HepG2 (cell line): ENCODE measurements at regions not wholly inside any gene's neighbourhood (a gene's known extent, or its start where the extent isn't known, plus 50 kb on each side); places are given as distances from the start of the nearest gene placed in this dataset.

Source experiments
- ATAC-seq: fragments of 200-7000 bp; cut with Tn5 transposase; 3 replicates; pipeline ENCODE4 v1.9.1; 2020; ENCODE audit warnings: mild to moderate bottlenecking, moderate library complexity
- BruUV-seq: library from RNA; stranded (reverse); fragments of 400-500 nt; replicated peaks from 2 replicates; lab custom pipeline; 2021; lab: Mats Ljungman, UMichigan
- CTCF ChIA-PET: fragments of 300-600 bp; formaldehyde crosslinking; extraction: SDS; loops from one replicate; lab custom pipeline; 2021; ENCODE audit warnings: low total read pairs, inconsistent platforms, low intra/inter-chr PET ratio; lab: Yijun Ruan, JAX
- POLR2A ChIA-PET: fragments of 350-600 bp; sonication (Branson Sonifier 250); formaldehyde crosslinking; loops from one replicate; lab custom pipeline; 2020; ENCODE audit warnings: antibody characterized with exemption, inconsistent platforms; lab: Yijun Ruan, JAX
- DNase-seq: peaks from one replicate; pipeline ENCODE4 v3.0.0-alpha.2; 2015; ENCODE audit warnings: low spot score
- FAIRE-seq: peaks from 3 replicates; lab custom pipeline; 2011; peaks lifted over from hg19 to GRCh38; lab: Jason Lieb, UNC
- H2AFZ ChIP-seq: one replicate; pipeline ENCODE4 v1.6.1; 2011; ENCODE audit warnings: low read length, inconsistent platforms
- H3K27ac ChIP-seq: fragments of 300-600 bp; 3 replicates; pipeline ENCODE4 v1.8.0; 2011; ENCODE audit warnings: mixed run types, mild to moderate bottlenecking, mixed read lengths, low read length, inconsistent platforms; ENCODE audit not compliant: insufficient read depth; ENCODE audit errors: extremely low read length
- H3K27me3 ChIP-seq, 2 experiments: fragments of 200-600 bp in 1 of 2; 2 replicates in 1 of 2; 3 replicates in 1 of 2; pipeline versions ENCODE4 v1.6.0 to v1.8.0; 2011; ENCODE audit warnings: low read length in 2 of 2, mild to moderate bottlenecking in 2 of 2, moderate library complexity in 2 of 2, inconsistent platforms in 1 of 2; ENCODE audit not compliant: insufficient read depth in 2 of 2, control insufficient read depth in 1 of 2
- H3K36me3 ChIP-seq, 2 experiments: fragments of 200-600 bp in 1 of 2; replicated peaks in 1 of 2; 2 replicates in 1 of 2; 3 replicates in 1 of 2; pipeline versions ENCODE4 v1.5.1 to v1.8.0; 2011; ENCODE audit warnings: low read length in 2 of 2, inconsistent platforms in 1 of 2; ENCODE audit not compliant: insufficient read depth in 2 of 2, control insufficient read depth in 1 of 2
- H3K4me1 ChIP-seq: 2 replicates; pipeline ENCODE4 v1.5.1; 2012; ENCODE audit warnings: low read length, inconsistent platforms; ENCODE audit not compliant: insufficient read depth
- H3K4me2 ChIP-seq: 2 replicates; pipeline ENCODE4 v1.6.0; 2011; ENCODE audit warnings: low read depth, low read length, inconsistent platforms
- H3K4me3 ChIP-seq, 3 experiments: fragments of 200-600 bp in 1 of 3; sonication (generic), shearing (Covaris generic) in 1 of 3; replicated peaks in 1 of 3; 2 replicates each; pipeline ENCODE4 v1.5.1; 2011 to 2016; ENCODE audit warnings: low read length in 3 of 3, inconsistent platforms in 2 of 3, low read depth in 2 of 3, mild to moderate bottlenecking in 2 of 3, control low read depth in 1 of 3, mixed read lengths in 1 of 3; ENCODE audit not compliant: insufficient read depth in 1 of 3
- H3K79me2 ChIP-seq: one replicate; pipeline ENCODE4 v1.6.1; 2011; ENCODE audit warnings: low read length, inconsistent platforms; ENCODE audit not compliant: insufficient read depth
- H3K9ac ChIP-seq: 2 replicates; pipeline ENCODE4 v1.6.0; 2011; ENCODE audit warnings: mild to moderate bottlenecking, low read depth, low read length, inconsistent platforms; ENCODE audit not compliant: insufficient read depth
- H3K9me3 ChIP-seq: 2 replicates; pipeline ENCODE4 v1.5.1; 2012; ENCODE audit warnings: mild to moderate bottlenecking, low read length
- H4K20me1 ChIP-seq: 2 replicates; pipeline ENCODE4 v1.6.0; 2011; ENCODE audit warnings: inconsistent platforms, mild to moderate bottlenecking, low read length, moderate library complexity; ENCODE audit not compliant: insufficient read depth
- BCL6 ChIP-seq: IDR thresholded peaks from 2 replicates; pipeline ENCODE4 v1.6.1; 2016; ENCODE audit warnings: missing genetic modification reagents, missing compliant biosample characterization
- CEBPB ChIP-seq: IDR thresholded peaks from 2 replicates; pipeline ENCODE4 v1.6.1; 2011; ENCODE audit warnings: low read depth, low read length, improper control_type of control experiment, borderline replicate concordance
- GATA4 ChIP-seq: sonication (generic); IDR thresholded peaks from 2 replicates; pipeline ENCODE4 v1.6.1; 2016; ENCODE audit warnings: antibody characterized with exemption, low read depth, borderline replicate concordance
- GTF3A ChIP-seq: sonication (generic); formaldehyde crosslinking; conservative IDR thresholded peaks from 2 replicates; pipeline ENCODE4 v1.4.0; 2020; ENCODE audit warnings: mild to moderate bottlenecking, missing genetic modification reagents
- MED13 ChIP-seq: sonication (generic); formaldehyde crosslinking; IDR thresholded peaks from 2 replicates; pipeline ENCODE4 v1.5.0; 2020; ENCODE audit warnings: missing genetic modification reagents
- NCOA2 ChIP-seq: sonication (generic); formaldehyde crosslinking; IDR thresholded peaks from 2 replicates; pipeline ENCODE4 v1.8.0; 2022; ENCODE audit warnings: inconsistent platforms
- NPAS2 ChIP-seq: sonication (generic); formaldehyde crosslinking; IDR thresholded peaks from 2 replicates; pipeline ENCODE4 v1.8.0; 2022; ENCODE audit warnings: mild to moderate bottlenecking, missing genetic modification reagents, borderline replicate concordance
- PHF20 ChIP-seq: sonication (generic); formaldehyde crosslinking; IDR thresholded peaks from 2 replicates; pipeline ENCODE4 v1.5.0; 2020; ENCODE audit warnings: mild to moderate bottlenecking, missing genetic modification reagents
- SNAPC5 ChIP-seq: sonication (generic); formaldehyde crosslinking; IDR thresholded peaks from 2 replicates; pipeline ENCODE4 v1.8.1; 2023; ENCODE audit warnings: mild to moderate bottlenecking, missing genetic modification reagents, borderline replicate concordance
- SOX13 ChIP-seq, 3 experiments: fragments of 450-650 bp in 1 of 3; sonication (generic) in 1 of 3; formaldehyde crosslinking in 1 of 3; IDR thresholded peaks in 2 of 3; conservative IDR thresholded peaks in 1 of 3; 2 replicates each; pipeline versions ENCODE4 v1.5.0 to v1.6.1; 2016 to 2020; ENCODE audit warnings: antibody characterized with exemption in 1 of 3, mild to moderate bottlenecking in 1 of 3, missing compliant biosample characterization in 1 of 3, missing genetic modification reagents in 1 of 3, moderate library complexity in 1 of 3
- TCF7L2 ChIP-seq: IDR thresholded peaks from 2 replicates; pipeline ENCODE4 v1.6.1; 2011; ENCODE audit warnings: mild to moderate bottlenecking, low read depth, low read length, moderate library complexity
- ZFAT ChIP-seq: sonication (generic); formaldehyde crosslinking; conservative IDR thresholded peaks from 2 replicates; pipeline ENCODE4 v1.8.1; 2023; ENCODE audit warnings: missing genetic modification reagents, inconsistent platforms
- ZSCAN29 ChIP-seq: sonication (generic); formaldehyde crosslinking; conservative IDR thresholded peaks from 2 replicates; pipeline ENCODE4 v1.4.0; 2020; ENCODE audit warnings: mild to moderate bottlenecking, missing genetic modification reagents
- WGBS: methylation state at CpG from one replicate; pipeline ENCODE4 v1.1.6; 2017; ENCODE audit warnings: low lambda C conversion rate; 5-methylcytosine and 5-hydroxymethylcytosine counted together
- in situ Hi-C: cut with HindIII; loops from 2 replicates; pipeline ENCODE4 v1.10.0; 2017; ENCODE audit warnings: low pct_unique_long_range_greater_than_20kb; ENCODE audit not compliant: extremely low pct_ligation_motif_present
- intact Hi-C: fragments of 100-400 bp; cut with micrococcal nuclease; formaldehyde crosslinking; loops from one replicate; pipeline ENCODE4 v1.10.0; 2022; ENCODE audit not compliant: unreplicated experiment
- TF ChIP-seq, protein P1 (sequence below): sonication (generic); formaldehyde crosslinking; conservative IDR thresholded peaks from 2 replicates; pipeline ENCODE4 v1.4.0; 2020; ENCODE audit warnings: mild to moderate bottlenecking, missing genetic modification reagents, moderate library complexity

GRCh38 chr9:119905724-119906123, 536.5 kb upstream of the BRINP1 start:
- no peaks in the 10 kb centered on the region for H3K27me3 ChIP-seq
- no peak overlapping the region for H3K4me2 ChIP-seq
- no peaks in the 10 kb centered on the region for H3K4me1 ChIP-seq
- no peak overlapping the region for H2AFZ ChIP-seq
- in situ Hi-C loops = no loop called here
- 56% methylated on average over 1 of the region's 1 CpG for WGBS
- DNase-seq (peak; percentile 1), ATAC-seq (no peak), FAIRE-seq (no peak)
- CTCF ChIA-PET = no interaction called here
- H3K9ac ChIP-seq = no peak overlapping the region
- no peaks in the 10 kb centered on the region for H3K36me3 ChIP-seq
- POLR2A ChIA-PET = no interaction called here
- H3K27ac ChIP-seq = no peak overlapping the region
- no peak for TF ChIP-seq SOX13 (IDR thresholded peaks at IDR 0.05)
- TF ChIP-seq SOX13 (CRISPR knock-in tag; conservative IDR thresholded peaks at IDR 0.05 in 1 of 2, IDR thresholded peaks at IDR 0.05 in 1 of 2) = 0 out of 4 replicates have a peak, but pooled peaks of 1 of the 2 experiments have one; percentile 10
- no peak for TF ChIP-seq PHF20 (CRISPR knock-in tag)
- TF ChIP-seq TCF7L2 = no peak
- H3K9me3 ChIP-seq = peaks cover 15% of the 10 kb centered on the region
- BruUV-seq = no TSS peak
- intact Hi-C loops = no loop called here
- H3K4me3 ChIP-seq = no peak overlapping the region
- H4K20me1 ChIP-seq = no peaks in the 10 kb centered on the region
- no peaks in the 10 kb centered on the region for H3K79me2 ChIP-seq

DNA sequence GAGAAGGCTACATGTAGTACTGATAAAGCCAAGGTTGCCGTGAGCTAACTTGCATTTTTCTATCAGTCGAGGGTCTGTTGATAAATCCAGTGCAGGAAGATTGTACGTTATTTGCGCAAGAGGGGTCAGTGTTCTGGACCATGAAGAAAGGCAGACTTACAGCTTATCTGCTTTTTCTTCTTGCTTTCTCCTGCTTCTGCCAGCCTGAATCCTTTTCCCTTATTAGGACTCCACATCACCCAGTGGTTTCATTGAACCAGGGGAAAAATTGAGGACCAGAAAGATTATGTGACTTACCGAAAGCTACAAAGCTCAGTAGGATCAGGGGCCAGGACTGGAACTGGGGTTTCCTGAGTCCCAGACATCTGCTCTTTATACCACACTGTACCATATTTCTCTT, 534.6 kb upstream of the BRINP1 start:
- no peak overlapping the region for H3K4me3 ChIP-seq
- WGBS = 16% methylated on average over 5 of the region's 5 CpGs
- H3K27me3 ChIP-seq = no peaks in the 10 kb centered on the region
- no peak overlapping the region for H3K27ac ChIP-seq
- H3K4me2 ChIP-seq = no peak overlapping the region
- TF ChIP-seq ZFAT (CRISPR knock-in tag) (no peak), GATA4 (no peak), NCOA2 (CRISPR knock-in tag) (no peak), ZSCAN29 (CRISPR knock-in tag) (no peak), GTF3A (CRISPR knock-in tag) (no peak), BCL6 (CRISPR knock-in tag) (no peak), CEBPB (no peak), NPAS2 (CRISPR knock-in tag) (no peak), MED13 (CRISPR knock-in tag) (no peak), SNAPC5 (CRISPR knock-in tag) (no peak)
- TF ChIP-seq, protein P1, sequence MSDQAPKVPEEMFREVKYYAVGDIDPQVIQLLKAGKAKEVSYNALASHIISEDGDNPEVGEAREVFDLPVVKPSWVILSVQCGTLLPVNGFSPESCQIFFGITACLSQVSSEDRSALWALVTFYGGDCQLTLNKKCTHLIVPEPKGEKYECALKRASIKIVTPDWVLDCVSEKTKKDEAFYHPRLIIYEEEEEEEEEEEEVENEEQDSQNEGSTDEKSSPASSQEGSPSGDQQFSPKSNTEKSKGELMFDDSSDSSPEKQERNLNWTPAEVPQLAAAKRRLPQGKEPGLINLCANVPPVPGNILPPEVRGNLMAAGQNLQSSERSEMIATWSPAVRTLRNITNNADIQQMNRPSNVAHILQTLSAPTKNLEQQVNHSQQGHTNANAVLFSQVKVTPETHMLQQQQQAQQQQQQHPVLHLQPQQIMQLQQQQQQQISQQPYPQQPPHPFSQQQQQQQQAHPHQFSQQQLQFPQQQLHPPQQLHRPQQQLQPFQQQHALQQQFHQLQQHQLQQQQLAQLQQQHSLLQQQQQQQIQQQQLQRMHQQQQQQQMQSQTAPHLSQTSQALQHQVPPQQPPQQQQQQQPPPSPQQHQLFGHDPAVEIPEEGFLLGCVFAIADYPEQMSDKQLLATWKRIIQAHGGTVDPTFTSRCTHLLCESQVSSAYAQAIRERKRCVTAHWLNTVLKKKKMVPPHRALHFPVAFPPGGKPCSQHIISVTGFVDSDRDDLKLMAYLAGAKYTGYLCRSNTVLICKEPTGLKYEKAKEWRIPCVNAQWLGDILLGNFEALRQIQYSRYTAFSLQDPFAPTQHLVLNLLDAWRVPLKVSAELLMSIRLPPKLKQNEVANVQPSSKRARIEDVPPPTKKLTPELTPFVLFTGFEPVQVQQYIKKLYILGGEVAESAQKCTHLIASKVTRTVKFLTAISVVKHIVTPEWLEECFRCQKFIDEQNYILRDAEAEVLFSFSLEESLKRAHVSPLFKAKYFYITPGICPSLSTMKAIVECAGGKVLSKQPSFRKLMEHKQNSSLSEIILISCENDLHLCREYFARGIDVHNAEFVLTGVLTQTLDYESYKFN (CRISPR knock-in tag) = no peak
- no peak overlapping the region for H2AFZ ChIP-seq
- DNase-seq (no peak), FAIRE-seq (no peak), ATAC-seq (no peak)
- no peaks in the 10 kb centered on the region for H3K4me1 ChIP-seq
- no peaks in the 10 kb centered on the region for H3K79me2 ChIP-seq
- no peak overlapping the region for H3K9ac ChIP-seq
- no peaks in the 10 kb centered on the region for H4K20me1 ChIP-seq
- intact Hi-C loops (no loop called here), in situ Hi-C loops (no loop called here)
- no TSS peak for BruUV-seq
- ChIA-PET CTCF (no interaction called here), POLR2A (no interaction called here)
- H3K9me3 ChIP-seq = peaks cover 15% of the 10 kb centered on the region
- no peaks in the 10 kb centered on the region for H3K36me3 ChIP-seq
